M059J (cell line): ENCODE measurements at regions not wholly inside any gene's neighbourhood (a gene's known extent, or its start where the extent isn't known, plus 50 kb on each side); places are given as distances from the start of the nearest gene placed in this dataset.

Experiments used
- DNase-seq: peaks from one replicate; pipeline ENCODE4 v3.0.0-alpha.2; 2012; ENCODE audit warnings: low read depth

DNA sequence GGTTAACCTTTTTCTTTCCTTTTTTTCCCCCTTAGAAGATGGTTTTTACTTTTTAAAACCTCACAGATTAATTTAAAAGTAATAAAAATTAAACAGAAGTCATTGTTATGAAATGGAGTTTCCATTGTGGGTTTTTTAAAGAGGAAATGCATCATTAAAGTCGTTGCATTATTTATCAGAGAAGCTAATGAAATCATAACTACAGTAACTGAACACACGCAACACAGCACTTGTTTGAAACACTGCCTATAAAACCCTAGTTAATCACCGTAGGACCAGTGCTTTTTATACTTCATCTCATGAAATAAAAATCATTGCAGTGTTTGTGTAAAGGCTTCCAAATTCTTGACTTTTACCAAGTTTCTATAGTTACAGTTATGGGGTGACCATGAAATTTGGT is 82.4 kb upstream of the NTRK2 start:
- no peak for DNase-seq

DNA sequence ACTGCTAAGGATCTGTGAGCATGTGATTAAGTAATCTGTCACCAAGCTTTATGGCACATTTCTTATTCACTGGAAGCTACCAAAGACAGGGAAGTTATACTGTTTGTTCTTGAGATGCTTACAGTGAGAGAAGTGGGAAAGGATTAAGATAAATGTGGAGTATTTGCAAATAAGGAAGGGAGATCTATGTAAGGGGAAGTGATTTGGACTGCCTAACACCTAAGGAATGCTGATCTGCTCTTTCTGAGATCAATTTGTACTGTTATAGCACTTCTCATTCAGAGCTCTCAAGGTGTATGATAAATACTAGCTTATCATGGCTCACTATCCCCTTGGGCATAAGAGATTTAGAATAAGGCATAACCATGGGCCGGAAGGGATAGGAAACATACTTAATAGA is 80.0 kb upstream of the NTRK2 start:
- DNase-seq, result no peak

DNA sequence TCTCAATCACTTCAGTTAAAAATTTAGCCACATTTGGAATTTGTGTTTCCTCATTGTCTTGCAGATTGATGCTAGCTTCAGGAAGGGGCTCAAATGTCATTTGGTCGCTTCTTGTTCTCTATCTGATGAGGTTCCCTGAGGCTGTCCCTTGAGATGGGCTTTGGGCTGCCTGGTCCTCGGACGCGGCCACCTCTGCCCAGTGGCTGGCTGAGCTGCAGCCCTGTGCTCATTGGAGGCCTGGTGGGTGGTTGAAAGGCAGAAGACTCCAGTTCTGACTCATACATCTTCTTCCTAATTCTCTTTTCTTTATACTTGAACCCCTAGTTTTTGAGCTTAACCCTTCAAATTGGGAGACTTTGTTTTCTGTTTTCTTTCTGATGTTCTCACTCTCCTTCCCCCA is 78.8 kb upstream of the NTRK2 start:
- no peak for DNase-seq

DNA sequence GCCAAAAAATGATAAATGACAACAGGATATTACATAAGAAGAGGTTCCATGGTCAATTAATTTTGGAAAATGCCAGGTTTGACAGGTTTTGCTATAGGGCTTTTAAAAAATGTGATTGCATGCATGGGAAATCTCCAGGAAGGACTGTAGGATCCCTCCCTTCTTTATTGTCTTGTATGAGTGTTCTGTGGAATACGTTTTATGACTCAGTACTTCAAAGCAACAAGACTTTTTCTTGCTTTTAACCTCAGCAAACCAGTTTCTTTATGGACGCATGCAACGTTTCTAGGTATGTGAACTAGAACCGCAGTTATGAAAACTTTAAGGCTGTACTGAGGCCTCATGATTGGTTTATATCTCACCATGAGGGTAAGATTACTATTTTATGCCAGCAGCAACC is 76.6 kb upstream of the NTRK2 start:
- DNase-seq, result no peak

DNA sequence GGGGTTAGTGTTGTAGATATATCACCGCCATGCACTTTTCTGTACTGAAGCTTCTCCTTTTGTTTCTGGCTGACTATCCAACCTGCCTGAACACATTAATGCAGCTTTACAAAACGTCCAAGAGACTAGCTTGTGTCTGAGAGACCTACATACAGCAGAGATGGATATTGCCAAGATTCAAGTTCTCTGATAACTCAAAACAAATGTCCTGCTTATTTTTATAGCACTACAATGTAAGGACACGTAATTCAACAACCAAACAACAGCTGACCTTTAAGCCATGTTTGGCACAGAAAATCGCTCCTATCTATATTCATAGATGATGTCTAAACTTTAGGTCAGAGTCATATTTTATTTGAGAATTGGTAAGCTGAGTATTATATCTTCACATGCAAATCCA is 76.2 kb upstream of the NTRK2 start:
- DNase-seq, result no peak

DNA sequence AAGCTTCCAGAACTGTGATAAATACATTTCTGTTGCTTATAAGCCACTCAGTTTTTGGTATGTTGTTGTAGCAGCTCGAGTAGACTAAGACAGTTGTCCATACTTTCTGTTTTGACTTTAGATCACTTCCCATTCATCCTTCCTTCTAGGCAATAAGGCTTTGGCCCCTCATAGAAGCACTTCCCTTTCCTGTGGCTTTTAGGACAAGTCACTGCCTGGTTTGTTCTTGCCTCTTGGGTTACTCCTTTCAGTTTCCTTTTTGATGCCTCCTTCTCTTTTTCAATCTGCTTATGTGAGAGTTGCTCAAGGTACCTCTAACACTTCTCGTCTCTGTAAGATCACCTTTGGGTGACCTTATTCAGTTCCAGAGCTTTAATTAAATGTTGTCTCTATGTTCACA is 72.4 kb upstream of the NTRK2 start:
- peak; percentile 8 for DNase-seq

DNA sequence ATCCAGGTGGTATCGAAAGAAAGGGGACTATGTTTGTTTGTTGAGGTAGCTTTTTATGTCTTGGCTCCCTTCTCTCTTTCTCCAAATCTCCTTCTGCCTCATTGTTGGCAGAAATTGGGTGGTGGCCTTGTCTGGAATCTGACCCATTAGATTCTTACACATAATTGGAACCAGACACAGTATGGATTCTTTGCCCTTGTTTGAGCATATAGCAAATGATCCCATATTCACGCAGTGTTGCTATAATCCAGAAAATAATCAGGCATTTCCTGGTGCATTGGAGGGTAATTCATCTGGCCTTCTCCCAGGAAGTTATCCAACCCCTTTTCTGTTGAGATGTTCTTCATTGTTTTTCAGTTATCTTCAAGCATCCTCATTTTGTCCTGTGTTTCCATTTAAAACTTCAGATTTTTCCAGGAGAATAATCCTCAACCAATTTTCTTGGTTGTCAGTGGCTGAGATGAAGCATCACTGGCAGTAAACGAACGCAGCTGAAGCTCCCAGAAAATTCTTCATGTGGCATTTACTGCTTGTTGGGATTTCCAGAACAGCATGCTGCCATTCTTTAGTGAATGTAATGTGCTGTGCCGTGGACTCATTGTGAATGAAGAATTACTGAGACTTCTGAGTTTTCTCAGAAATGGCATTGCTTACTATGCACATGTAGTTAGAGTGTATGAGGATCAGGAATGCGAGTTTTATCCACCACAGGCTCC is 70.5 kb upstream of the NTRK2 start:
- no peak for DNase-seq

DNA sequence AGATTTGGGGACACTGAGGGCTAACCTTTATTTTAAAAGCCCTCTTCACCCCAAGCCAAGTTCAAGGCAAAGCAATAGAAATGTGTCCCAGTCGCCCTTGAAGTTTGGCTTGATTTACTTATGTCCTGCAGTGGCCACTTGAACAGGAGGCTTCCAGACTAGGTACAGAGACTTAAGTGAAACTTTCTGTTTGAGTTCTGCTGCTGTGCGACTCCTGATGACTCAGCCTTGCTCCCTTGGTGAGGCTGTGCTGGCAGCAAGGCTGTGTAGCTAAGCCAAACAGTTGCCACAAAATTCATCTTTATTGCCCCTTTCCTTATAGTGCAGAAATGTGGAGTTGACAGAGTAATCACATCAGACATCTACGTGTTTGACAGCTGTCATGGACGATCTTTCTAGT is 68.8 kb upstream of the NTRK2 start:
- DNase-seq, result peak; percentile 8

DNA sequence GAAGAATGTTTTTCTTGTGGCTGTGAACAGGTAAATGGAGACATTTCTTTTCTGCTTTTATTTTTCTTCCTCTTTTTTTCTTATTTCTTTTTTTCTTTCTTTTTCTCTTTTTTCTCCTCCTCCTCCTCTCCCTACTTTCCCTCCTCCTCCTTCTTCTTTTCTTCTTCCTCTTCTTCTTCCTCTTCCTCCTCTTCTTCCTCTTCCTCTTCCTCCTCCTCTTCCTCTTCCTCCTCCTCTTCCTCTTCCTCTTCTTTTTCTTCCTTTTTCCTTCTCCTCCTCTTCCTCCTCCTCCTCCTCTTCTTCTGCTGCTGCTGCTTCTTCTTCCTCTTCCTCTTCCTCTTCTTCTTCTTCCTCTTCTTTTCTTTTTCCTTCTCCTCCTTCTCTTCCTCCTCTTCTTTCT is 65.3 kb upstream of the NTRK2 start:
- DNase-seq, result no peak

DNA sequence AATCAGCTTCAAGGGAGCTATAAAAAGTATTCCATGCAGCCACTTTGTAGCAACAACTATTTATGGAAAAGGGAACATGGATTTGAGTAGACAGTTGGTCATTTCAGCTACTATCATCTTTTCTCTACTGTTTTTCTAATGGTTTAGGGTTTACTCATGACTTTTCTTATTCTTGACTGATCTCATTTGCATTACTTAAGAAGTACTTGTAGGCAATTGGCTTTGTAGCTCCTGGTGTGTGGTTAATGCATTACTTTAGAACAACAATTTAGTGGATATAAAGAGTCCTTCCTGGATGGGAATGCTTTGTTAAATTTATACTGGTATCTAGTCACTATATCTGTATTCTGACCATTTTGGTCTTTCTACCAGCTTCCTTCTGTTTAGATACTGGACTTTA is 59.8 kb upstream of the NTRK2 start:
- no peak for DNase-seq

DNA sequence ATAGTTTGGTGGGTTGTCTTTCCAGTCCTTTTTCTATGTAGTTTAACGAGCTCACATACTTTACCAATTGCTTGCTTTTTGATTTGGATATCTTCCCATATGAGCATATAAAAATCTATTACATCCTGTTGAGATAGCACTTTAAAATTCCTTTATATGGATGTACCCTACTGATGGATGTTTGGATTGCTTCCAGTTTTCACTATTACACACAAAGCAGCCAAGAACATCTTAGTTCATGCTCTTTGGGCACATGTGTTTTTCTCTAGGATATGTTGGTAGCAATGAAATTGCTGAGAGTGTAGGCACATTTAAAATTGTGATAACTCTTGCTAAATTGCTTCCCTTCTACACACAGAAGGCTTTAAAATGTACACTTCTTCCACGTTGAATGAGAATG is 56.1 kb upstream of the NTRK2 start:
- DNase-seq, result no peak

DNA sequence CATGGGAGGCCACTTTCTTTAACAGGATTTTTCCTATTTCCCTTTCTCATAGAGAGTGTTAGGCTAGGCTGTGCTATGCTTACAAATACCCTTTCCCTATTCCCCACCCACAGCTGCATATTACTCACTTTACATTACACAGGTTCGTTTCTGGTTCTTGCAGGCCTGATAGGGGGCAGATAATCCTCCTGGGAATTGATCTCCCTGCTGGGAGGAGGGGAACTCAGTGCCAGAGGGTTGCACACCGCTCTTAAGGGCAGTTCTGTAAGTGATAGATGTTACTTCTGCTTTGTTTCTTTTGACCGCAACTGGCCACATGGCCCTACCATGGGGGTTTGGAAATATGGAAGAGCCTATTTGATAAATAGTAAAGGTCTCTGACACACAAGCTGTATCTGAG is 54.0 kb upstream of the NTRK2 start:
- DNase-seq, result no peak

DNA sequence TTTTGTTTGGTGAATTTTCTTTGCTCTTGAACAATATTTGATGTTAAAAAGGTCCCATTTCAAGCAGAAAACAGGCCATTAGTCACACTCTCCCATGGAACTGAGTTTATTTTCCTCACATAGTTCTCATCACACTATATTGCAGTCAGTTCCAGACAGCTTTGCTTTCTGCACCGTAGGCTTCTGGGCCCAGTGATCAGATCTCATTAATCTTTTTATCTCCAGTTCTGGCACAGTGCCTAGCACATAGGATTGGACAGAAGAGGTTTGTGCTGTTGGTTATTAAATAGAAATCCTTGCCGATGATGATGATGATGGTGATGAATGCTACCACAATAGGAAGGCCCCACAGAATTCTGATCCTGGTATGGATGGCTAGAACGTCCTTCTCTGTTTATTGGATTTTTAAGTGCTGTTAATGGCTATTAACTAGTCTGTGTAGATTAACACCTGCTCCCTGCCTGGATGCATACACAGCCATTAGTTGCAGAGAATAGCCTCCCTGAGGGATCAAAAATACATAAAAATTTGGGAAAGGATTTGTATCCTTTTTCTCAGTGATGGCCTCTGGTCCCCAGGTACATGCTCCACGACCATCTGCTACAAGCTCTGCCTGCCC is 52.0 kb upstream of the NTRK2 start:
- no peak for DNase-seq
